ENCODE measurements at regions not wholly inside any gene's neighbourhood (a gene's known extent, or its start where the extent isn't known, plus 50 kb on each side); places are given as distances from the start of the nearest gene placed in this dataset.

DNA sequence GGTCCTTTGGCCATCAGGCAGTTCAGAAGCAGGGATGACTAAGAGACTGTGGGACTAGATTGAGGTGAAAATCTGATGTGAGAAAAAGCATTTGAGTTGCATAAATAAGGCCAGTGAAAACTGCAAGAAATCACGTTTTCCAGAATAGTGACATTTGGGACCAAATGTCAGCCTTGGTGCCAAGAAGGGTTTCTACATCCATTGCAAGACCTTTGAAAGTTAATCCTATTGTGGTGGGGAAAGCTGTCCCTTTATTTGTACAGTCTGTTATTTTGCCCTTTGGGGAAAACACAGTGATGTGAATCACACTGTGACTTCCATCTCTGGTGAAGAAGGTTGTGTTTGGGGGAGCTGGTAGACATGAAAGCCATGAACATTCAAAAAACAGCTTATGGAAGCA lies 153.5 kb upstream of the SIX2 start:
- TF ChIP-seq ESRRG (CRISPR knock-in tag; IDR thresholded peaks at IDR 0.05), result no peak
- TF ChIP-seq ZNF70 (CRISPR knock-in tag; IDR thresholded peaks at IDR 0.05), result no peak
- TF ChIP-seq ARNTL (CRISPR knock-in tag; IDR thresholded peaks at IDR 0.05; ENCODE audit: borderline replicate concordance, low read depth), result no peak
- TF ChIP-seq SNAI2 (CRISPR knock-in tag; IDR thresholded peaks at IDR 0.05), result no peak
- TF ChIP-seq TOX (CRISPR knock-in tag; IDR thresholded peaks at IDR 0.05; ENCODE audit: borderline replicate concordance), result no peak
- no peak for TF ChIP-seq PATZ1 (CRISPR knock-in tag; IDR thresholded peaks at IDR 0.05; ENCODE audit: borderline replicate concordance)
- TF ChIP-seq ZFP3 (CRISPR knock-in tag; IDR thresholded peaks at IDR 0.05), result no peak
- no peak for TF ChIP-seq RARB (CRISPR knock-in tag; IDR thresholded peaks at IDR 0.05)
- no peak for TF ChIP-seq OSR1 (CRISPR knock-in tag; IDR thresholded peaks at IDR 0.05)
- TF ChIP-seq BACH2 (CRISPR knock-in tag; IDR thresholded peaks at IDR 0.05; ENCODE audit: borderline replicate concordance), result no peak
- no peak for TF ChIP-seq CSDC2 (CRISPR knock-in tag; IDR thresholded peaks at IDR 0.05)
- TF ChIP-seq CREB5 (CRISPR knock-in tag; IDR thresholded peaks at IDR 0.05; ENCODE audit: low read depth), result no peak
- TF ChIP-seq PPARA (CRISPR knock-in tag; IDR thresholded peaks at IDR 0.05; ENCODE audit: borderline replicate concordance), result no peak
